Renal pelvis (tissue), 1 donor: ENCODE measurements at regions not wholly inside any gene's neighbourhood (a gene's known extent, or its start where the extent isn't known, plus 50 kb on each side); places are given as distances from the start of the nearest gene placed in this dataset.

Experiments
- DNase-seq: peaks from one replicate; pipeline ENCODE4 v3.0.0-alpha.2; 2013

DNA sequence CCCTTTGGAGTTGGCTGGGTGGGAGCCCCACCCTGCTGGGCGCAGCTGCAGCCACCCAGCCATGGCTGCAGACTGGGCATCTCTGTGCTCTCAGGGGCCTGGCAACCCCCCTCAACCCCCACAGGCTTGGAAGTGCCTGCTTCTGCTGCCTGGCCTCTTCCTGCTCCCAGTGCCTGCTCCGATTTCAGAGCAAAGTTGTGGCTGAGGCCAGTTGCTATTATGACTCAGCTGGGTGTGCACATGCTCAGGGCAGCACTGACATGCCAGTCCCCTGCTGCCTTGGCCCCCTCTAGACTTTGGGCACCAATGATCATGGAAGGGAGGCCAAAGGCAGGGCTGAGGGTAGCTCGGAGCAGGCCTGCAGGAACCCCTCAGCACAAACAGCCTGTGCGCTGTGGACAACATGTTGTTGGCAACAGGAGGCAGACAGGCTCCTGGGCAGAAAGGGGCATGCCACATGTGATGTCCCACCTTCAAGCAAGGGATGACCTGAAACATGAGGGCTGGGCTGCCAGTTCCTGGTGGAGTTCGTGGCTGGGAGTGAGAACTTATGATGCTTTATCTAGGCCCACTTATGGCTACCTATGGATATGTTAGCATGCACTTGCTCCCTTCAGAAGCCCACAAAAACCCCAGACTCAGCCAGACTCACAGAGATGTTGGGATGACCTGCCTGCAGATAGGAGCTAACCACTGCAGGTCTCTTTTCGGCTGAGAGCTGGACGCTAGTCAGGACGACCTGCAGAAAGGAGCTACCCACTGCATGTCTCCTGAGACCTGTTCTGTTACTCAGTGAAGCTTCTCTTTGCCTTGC, 96.4 kb upstream of the AMOTL1 start:
- DNase-seq: no peak

DNA sequence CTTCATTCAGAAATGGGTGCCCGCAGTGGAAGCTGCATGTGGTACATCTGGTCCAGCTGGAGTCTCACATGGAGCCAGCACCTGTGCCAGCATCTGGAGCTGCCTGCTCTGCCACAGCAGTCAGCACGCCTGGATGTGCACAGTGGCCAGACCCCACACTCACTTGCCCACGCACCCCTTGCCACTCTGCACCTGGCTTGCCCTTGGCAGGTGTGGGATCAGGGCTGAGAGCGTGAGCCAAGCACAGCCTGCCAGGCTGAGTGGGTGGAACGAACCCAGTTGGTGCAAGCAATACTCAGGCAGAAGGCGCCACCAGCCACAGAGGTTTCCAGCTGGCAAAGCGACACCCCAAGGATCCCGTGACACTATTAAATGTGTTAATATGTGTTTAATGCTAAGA, 95.5 kb upstream of the AMOTL1 start:
- no peak for DNase-seq

DNA sequence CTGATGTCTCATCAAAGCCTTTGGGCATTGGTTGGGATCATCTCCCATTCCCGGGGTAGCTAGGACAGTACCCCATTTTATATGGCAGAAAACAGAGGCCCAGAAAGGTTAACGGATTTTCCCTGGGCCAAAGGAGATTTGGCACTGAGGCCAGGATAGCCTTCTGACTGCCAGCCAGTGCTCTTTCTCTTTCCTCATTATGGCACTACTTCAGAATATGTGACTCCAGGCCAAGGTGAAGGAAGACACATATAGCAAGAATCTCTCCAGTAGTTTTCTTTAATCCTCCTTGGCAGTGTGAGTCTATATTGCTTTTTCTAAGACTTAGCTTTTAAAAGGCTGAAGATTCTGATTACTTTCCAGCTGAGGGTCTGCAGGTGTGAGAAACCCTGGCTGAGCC, 94.8 kb upstream of the AMOTL1 start:
- DNase-seq: no peak

DNA sequence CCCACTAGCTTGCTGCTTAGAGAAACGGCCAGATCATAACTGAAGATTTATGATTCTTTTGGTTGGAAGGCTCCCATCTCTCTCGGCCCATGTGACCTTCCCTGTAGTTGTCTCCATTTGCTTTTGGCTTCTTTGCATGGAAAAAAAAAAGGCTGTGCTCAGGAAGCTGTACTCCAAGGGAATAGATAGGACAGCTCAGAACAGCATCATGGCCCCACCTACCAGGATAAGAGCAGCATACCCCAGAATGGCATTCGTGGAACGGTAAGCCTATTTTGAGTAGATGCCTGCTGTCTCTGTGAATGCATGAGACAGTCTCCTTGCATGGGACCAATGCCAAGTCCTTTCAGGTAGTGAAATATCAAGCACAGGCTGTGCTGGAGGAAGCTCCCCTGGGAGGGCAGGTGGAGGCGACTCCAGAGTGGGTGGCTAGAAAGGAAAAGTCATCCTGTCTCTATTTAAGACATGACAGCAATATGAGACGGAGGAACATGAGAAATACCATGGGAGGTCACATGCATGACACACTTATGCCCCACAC, 94.1 kb upstream of the AMOTL1 start:
- DNase-seq: no peak

DNA sequence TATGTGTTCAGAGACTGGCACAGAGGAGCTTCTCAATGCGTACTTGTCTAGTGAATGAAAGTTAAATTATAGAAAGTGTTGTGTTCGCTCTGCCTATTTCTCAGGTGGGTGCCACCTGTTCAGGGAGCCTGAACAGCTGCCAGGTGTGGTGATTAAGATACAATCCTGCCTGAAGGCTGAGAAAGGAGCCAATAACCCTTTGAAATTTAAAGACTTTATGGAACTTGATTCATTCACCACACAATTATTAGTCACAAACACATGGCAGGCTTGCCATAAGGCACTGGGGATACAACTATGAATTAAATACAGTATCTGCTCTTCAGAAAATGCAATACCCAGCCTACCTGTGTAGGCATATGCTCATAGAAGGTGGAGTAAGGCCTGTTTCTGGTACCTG, 92.9 kb upstream of the AMOTL1 start:
- DNase-seq: no peak

DNA sequence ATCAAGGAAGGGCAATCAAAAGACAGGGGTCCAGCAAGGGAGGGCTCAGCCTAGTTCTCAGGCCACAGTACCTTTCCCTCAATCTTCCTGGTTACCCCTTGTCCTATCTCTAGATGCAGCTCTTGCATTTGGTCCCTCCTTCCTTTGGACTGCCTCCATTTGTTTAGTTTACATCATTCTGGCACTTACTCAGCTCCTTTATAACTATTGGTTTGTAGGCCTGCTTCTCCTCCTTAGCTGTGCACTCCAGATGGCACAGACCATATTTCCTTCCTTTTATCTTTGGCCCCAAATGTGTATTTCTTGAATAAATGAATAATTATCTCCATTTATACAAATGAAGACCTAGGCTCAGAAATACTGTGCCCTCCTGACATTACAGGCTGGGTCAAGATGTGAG, 92.3 kb upstream of the AMOTL1 start:
- DNase-seq: no peak

DNA sequence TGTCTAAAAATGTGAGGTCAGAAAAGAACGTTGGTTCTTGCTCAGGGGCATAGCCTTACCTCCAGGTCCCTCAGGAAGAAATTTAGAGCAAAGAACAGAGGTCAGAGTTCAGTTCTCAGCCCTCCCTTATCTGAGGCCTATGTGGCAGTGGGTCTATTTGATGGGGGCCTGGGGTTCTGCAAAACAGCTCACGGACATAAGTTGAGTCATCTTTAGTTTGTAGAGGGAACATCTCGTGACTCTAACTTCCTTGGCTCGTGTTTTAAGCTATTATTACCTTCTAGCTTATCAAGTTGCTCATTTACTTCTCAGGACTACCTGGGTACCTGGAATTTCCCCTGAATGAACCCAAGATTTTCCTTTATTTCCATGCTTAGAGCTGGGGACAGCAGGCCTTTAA, 91.3 kb upstream of the AMOTL1 start:
- no peak for DNase-seq

DNA sequence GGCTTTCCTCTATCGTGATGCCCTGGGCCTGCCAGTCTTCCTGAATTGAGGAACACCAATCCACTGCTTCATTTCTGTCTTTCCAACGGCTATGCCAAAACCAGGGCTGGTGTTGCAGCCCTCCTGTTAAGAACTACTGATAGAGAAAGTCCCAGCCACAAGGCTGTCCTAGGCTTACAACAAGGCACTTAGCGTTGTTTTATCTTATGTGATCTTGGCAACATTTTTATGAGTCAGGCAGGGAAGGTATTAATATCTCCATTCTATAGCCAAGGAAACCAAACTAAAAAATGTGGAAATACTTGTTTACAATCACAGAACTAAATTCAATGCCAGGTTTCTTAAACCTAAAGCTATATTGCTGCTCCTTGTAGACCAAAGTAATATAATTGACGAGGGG, 89.9 kb upstream of the AMOTL1 start:
- no peak for DNase-seq

DNA sequence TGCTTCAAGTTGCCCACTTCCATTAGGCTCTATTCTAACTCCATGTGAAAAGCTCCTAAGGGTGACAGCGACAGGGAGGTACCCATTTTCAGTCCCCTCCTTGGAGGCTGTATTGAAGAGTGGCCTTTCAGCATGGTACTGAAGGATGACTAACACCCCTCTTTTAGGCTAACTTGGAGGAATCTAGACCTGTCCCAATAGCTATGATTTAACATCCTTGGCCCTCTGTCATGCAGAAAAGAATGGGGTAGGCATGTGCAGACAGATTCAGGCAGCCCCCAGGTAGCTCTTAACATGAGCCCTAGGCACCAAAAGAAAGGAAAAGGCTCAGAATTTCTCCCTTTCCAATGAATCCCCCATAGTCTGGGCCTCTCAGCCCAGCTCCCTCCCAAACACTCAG, 89.3 kb upstream of the AMOTL1 start:
- no peak for DNase-seq

DNA sequence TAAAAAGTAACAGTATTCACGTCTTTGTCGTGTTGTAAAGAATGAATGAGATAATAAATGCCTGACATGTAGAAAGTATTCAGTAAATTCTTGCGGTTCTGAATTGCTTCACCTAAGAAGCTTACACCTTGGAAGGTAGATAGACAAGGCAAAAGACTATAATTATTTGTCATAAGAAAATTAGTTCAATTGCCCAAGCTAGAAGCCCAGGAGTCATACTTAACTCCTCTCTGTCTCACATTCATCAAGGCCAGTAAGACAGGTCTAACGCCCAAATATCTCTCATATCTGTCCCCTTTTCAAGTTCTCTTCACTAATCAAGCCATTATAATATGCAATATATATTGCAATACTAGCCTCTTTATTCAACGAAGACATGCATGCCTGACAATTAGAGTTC, 87.7 kb upstream of the AMOTL1 start:
- no peak for DNase-seq

DNA sequence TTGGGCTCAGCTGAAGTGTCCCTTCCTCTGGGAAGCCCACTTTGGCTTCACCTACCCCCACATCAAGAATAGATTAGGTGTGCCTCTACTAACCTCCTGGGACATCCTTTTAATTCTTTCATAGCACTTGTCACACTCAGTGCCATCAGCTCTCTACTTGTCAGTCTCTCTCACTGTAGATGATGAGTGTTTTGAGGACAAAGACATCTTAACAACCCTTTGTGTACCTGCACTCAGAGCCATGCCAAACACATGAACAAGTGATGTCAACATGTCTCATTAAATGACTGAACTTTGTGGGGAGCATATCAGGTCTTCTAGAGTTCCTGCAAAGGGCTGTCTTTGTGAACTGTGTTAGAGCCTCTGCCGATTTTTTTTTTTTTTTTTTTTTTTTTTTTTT, 87.0 kb upstream of the AMOTL1 start:
- no peak for DNase-seq

DNA sequence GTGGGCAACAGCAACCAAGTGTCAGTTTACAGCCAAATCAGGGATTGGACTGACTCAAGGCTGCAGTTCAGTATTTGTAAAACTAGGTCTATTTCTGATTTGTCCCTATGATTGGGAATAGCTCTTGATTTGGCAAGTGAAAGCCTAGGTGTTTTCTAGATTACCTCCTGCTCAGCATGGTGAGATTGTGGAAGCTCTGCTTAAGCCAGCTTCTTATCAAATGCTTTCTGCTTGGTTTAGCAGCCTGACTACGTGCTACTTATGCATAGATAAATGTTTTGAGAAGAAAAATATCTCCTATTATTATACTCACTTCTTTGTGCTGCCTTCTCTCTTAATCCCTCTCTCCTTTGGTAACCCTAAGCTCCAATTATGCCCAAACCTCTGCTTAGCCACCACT, 86.3 kb upstream of the AMOTL1 start:
- no peak for DNase-seq

DNA sequence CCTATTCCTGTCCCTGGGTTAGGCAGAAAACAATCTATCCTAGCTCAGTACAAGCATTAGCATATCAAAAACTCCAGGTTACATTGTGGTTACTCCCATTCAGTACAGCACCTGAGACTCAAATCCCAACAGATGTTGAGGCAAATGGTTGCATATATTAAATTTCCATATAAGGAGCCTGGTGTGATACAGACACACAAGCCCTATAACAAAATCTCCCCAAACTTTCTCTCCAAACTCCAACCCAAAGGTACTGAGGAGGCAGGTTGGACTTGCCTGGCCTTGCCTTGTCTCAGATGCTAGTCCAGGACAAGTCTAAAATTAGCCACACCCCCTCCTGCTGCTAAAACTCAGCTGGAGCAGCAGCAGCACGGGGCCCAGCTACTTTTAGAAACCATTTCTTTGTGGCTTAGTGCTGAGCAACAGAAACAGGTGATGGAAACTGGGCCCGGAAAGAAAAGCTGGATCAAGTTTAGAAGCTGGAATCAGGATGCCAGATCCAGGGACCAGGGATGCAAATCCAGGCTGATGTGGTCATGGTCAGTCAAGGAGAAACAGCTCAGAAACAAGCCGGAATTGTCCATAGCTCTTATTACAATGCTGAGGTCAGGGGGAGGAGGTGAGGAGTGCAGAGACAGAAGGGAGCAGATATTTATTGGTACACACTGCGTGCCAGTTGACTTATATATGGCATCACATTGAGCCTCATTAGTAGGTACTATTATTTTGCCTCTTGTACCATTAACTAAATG, 73.7 kb upstream of the AMOTL1 start:
- no peak for DNase-seq

DNA sequence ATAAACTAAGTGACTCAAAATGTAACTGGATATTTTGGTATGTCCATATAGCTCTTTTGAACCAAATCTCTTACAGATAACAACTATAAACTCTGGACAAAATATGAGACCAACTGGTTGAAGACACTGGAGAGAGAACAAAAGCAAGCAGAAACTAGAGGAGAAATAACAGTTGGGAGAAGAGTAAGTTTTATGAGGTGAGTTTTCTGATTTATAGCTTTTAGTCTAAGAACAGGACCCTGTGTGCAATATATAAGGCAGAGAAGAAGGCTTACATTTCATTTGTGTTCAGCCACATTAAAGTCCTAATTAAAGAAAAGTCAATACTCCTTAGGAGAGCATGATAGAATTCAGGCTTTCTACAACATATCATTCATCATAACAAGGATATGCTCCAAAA, 71.0 kb upstream of the AMOTL1 start:
- DNase-seq: peak; percentile 31

DNA sequence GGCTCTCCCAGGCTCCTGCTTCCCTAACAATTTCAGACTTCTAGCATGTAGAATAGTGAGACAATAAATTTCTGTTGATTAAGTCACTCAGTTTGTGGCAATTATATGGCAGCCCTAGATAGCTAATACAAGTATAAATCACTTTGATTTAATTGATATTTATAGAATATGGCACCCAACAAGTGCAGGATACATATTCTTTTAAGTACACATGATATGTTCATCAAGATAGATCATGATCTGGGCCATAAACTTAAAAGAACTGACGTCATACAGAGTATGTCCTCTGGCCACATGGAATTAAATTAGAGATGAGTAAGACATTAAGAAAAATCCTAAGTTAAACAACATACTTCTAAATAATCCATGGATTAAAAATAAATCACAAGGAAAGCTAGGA, 67.5 kb upstream of the AMOTL1 start:
- DNase-seq: no peak

DNA sequence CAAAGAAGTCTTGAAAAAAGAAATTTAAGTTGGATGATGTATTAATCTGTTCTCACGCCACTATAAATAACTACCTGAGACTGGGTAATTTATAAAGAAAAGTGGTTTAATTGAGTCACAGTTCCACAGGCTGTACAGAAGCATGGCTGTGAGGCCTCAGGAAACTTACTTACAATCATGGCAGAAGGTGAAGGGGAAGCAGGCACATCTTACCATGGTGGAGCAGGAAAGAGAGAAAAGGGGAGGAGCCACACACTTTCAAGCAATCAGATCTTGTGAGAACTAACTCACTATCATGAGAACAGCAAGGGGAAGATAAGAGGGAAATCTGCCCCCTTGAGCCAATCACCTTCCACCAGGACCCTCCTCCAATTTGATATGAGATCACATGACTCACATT, 65.7 kb upstream of the AMOTL1 start:
- DNase-seq: no peak

DNA sequence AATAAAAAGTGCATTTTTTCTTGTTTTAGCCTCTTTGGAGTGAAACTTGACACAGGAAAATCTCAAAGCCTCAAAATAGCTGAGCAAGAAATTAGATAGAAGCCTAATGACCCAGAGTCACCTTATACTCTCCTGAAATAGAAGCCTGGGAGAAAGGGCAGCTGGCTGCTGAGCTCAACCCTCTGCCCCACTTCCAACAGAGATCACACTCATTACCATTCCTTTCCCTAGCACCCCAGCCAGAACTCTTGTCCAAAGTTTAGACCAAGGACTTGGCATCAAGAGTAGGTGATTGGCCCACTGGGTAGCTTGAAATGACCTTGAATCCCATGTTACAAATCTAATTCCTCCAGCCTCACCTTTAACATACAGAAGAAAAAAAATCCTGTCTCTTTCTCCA, 62.7 kb upstream of the AMOTL1 start:
- DNase-seq: no peak

DNA sequence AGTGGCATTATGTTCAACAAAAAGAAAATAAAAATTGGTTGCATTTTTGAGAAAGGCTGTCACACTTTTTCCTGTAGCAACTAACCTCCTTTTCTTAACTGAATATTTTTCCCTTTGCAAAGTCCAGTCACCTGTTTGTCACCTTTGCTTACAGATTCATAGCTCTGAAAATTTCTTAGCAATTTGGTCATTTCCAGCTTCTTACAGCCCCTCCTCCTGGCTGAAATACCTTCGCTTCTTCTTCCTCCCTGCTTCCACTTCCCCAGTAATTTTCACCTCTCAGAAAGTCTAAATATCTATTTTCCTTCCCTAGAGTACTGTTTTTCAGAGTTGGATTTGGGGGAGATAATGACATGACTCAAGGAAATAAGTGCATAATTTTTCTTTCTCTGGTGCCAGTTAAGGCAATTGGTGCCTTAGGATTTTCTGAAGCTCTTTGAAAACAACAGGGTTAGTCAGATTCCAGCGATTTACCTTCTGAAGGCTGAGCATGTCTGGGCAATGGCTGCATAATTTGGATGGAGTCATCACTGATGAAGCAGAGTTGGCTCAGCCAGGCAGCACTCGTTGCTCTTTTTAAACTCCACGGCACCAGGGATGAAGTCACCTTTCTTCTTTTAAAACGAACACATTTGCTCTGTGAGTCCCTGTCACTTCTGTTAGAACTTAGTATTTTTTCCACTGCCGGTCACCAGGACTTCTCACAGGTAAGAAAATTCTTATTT, 62.1 kb upstream of the AMOTL1 start:
- no peak for DNase-seq

DNA sequence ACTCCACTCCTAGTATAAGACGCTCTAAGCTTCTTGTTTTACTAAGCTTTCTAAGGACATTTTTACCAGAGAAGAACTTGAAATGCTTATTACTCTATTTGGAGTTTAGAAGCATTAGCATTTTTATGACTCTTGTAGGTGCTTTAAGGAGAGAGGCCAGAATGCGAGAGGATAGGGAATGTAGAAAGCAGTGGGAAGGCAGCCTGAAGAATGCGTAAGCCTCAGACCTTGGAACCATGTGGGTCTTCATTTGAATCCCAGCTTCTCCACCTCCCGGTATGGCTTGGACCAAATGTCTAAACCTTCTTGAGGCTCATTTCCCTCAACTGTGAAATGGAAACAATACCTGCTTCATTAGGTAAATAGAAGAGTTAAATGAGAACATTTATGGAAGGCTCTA, 60.0 kb upstream of the AMOTL1 start:
- DNase-seq: no peak

DNA sequence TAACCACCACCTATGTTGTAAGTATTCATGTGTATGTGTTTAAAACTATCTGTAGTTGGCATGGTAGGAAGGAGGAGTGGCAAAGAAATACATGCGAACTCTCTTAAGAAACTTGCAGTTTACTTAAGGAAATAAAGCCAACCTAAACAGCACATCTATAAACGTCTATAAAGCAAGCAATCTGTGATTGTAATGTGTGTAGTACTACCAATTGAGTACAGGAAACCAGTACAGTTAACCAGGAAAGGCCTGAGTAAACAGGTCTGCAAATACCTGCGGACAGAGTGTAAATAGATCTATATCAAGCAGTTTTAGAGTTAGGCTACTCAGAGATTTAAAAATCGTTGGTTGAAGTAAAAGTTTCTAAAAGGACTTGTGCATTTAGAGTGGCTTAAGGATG, 59.5 kb upstream of the AMOTL1 start:
- no peak for DNase-seq

DNA sequence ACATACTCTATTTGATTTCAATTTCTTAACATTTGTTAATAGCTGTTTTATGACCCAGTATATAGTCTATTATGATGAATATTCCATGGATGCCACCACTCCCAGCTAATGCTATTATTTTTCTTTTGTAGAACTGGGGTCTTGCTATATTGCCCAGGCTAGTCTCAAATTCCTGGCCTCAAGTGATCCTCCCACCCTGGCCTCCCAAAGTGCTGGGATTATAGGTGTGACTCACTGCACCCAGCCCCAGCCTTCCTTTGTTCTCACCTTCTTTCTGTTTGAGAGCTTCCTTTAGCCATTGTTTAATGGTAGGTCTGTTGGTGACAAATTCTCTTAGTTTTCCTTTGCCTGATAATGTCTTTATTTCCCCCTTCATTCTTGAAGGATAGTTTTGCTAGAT, 52.9 kb upstream of the AMOTL1 start:
- DNase-seq: no peak

DNA sequence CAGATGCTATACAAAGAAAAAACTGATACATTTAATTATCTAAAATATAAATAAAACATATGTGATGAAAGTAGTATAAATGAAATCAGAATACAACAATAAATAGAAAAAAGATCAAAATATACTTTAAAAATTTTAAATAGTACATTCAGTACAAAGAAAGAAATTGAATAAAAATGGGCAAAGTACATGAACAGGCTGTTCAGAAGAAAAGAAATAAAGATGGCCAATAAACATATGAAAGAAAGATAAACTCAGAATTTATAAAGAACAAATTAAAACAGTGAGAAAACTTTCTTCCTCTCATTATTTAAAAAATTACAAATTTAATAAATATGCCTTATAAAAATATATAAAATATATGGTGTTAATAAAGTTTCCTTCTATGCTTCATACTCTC, 50.5 kb upstream of the AMOTL1 start:
- DNase-seq: no peak
